Caco-2 (cell line): ENCODE measurements at regions not wholly inside any gene's neighbourhood (a gene's known extent, or its start where the extent isn't known, plus 50 kb on each side); places are given as distances from the start of the nearest gene placed in this dataset.

Source experiments
- BruUV-seq: library from RNA; stranded (reverse); fragments of 400-500 nt; replicated peaks from 2 replicates; lab custom pipeline; 2021; lab: Mats Ljungman, UMichigan
- CTCF ChIA-PET: fragments of 300-600 bp; sonication (Branson Sonifier 250); formaldehyde crosslinking; loops from one replicate; lab custom pipeline; 2022; ENCODE audit warnings: antibody characterized with exemption; lab: Charles Lee
- POLR2A ChIA-PET: fragments of 300-600 bp; sonication (Branson Sonifier 250); formaldehyde crosslinking; loops from one replicate; lab custom pipeline; 2022; ENCODE audit warnings: antibody characterized with exemption; lab: Charles Lee
- DNase-seq, 2 experiments: peaks; one replicate each; pipeline versions ENCODE4 v3.0.0 to v3.0.0-alpha.2; 2020 to 2022
- H3K27me3 ChIP-seq: replicated peaks from 2 replicates; pipeline ENCODE4 v1.6.0; 2011; ENCODE audit warnings: low read length; ENCODE audit not compliant: control insufficient read depth, insufficient read depth
- H3K36me3 ChIP-seq: 2 replicates; pipeline ENCODE4 v1.5.1; 2011; ENCODE audit warnings: low read length; ENCODE audit not compliant: control insufficient read depth, insufficient read depth
- H3K4me1 ChIP-seq: fragments of 250-450 bp; sonication (Bioruptor Pico); 2 replicates; pipeline ENCODE4 v1.5.1; 2020; ENCODE audit warnings: mild to moderate bottlenecking
- H3K4me3 ChIP-seq: 2 replicates; pipeline ENCODE4 v1.5.1; 2011; ENCODE audit warnings: low read depth, mild to moderate bottlenecking, control low read depth, low read length
- H3K9me3 ChIP-seq: fragments of 250-450 bp; sonication (Bioruptor Pico); 2 replicates; pipeline ENCODE4 v1.5.1; 2020; ENCODE audit warnings: mild to moderate bottlenecking, moderate library complexity
- H3K27ac Mint-ChIP-seq: one replicate; pipeline ENCODE4 v1.8.0; 2022; ENCODE audit warnings: mixed read lengths; ENCODE audit not compliant: unreplicated experiment
- H3K27me3 Mint-ChIP-seq: one replicate; pipeline ENCODE4 v1.8.0; 2022; ENCODE audit warnings: mixed read lengths; ENCODE audit not compliant: insufficient read depth, unreplicated experiment
- H3K36me3 Mint-ChIP-seq: one replicate; pipeline ENCODE4 v1.8.0; 2022; ENCODE audit warnings: mild to moderate bottlenecking, mixed read lengths; ENCODE audit not compliant: insufficient read depth, unreplicated experiment
- H3K4me1 Mint-ChIP-seq: one replicate; pipeline ENCODE4 v1.8.0; 2022; ENCODE audit warnings: low read depth, mixed read lengths; ENCODE audit not compliant: unreplicated experiment
- H3K4me3 Mint-ChIP-seq: one replicate; pipeline ENCODE4 v1.8.0; 2022; ENCODE audit warnings: mild to moderate bottlenecking, moderate library complexity, mixed read lengths; ENCODE audit not compliant: unreplicated experiment
- H3K9me3 Mint-ChIP-seq: one replicate; pipeline ENCODE4 v1.8.0; 2022; ENCODE audit warnings: mixed read lengths; ENCODE audit not compliant: unreplicated experiment
- CTCF ChIP-seq, 2 experiments: fragments of 200-600 bp in 1 of 2; IDR thresholded peaks; 1 replicate in 1 of 2; 2 replicates in 1 of 2; pipeline versions ENCODE4 v1.5.1 to v1.8.0; 2011 to 2022; ENCODE audit warnings: antibody characterized with exemption in 1 of 2, control low read depth in 1 of 2, inconsistent platforms in 1 of 2, low read depth in 1 of 2, low read length in 1 of 2, mild to moderate bottlenecking in 1 of 2, moderate library complexity in 1 of 2; ENCODE audit not compliant: insufficient read depth in 1 of 2, severe bottlenecking in 1 of 2, unreplicated experiment in 1 of 2
- intact Hi-C: fragments of 100-400 bp; cut with micrococcal nuclease; formaldehyde crosslinking; loops from one replicate; pipeline ENCODE4 v1.10.0; 2022; ENCODE audit not compliant: unreplicated experiment

DNA sequence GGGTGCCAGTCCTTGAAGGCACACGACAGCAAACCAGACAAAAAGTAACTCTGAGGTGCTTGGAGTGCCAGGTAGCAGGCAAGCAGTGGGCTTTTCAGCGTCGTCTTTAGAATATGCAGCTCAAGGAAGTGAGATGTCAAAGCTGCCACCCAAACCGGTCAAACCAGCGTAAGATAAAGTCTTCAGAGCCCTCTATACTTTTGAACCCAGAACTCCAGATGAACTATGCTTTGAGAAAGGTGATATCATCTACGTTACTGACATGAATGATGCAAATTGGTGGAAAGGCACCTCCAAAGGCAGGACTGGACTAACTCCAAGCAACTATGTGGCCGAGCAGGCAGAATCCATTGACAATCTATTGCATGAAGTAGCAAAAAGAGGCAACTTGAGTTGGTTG is 95.9 kb downstream of the TBX3 start:
- no peaks in the 10 kb centered on the region for H3K4me1 Mint-ChIP-seq
- no peak for DNase-seq
- no peak for TF ChIP-seq CTCF (IDR thresholded peaks at IDR 0.05; ENCODE audit: insufficient read depth in 1 of 2, low read depth in 1 of 2, low read length in 1 of 2, severe bottlenecking in 1 of 2, unreplicated experiment in 1 of 2)
- Histone ChIP-seq H3K36me3 (no peaks in the 10 kb centered on the region), H3K27me3 (no peaks in the 10 kb centered on the region), H3K9me3 (peaks cover 22% of the 10 kb centered on the region), H3K4me3 (no peak overlapping the region), H3K4me1 (no peaks in the 10 kb centered on the region)
- no peaks in the 10 kb centered on the region for H3K27me3 Mint-ChIP-seq
- no peak overlapping the region for H3K27ac Mint-ChIP-seq
- no peak overlapping the region for H3K4me3 Mint-ChIP-seq
- BruUV-seq: no TSS peak
- POLR2A ChIA-PET: no interaction called here
- intact Hi-C loops: no loop called here
- no peaks in the 10 kb centered on the region for H3K9me3 Mint-ChIP-seq
- CTCF ChIA-PET: no interaction called here
- no peaks in the 10 kb centered on the region for H3K36me3 Mint-ChIP-seq

DNA sequence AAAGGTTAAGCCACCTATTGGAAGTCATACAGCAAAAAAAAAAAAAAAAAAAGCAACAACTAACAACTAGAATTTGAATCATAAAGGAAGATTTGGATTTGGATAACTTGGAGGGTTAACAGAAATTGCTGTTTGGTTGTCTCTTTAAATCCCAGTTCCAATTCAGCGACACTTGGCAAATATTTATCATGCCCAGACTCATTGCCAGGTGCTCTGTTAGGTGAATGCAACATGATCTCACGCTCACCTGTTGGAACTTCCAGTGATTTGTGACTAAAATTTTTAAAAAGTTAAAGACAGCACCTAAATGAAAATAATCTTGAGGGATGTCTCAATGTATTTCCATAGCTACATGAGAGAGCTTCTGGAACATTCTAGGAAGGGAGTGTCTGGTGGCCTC is 103.7 kb downstream of the TBX3 start:
- DNase-seq: no peak
- Histone ChIP-seq H3K9me3 (peaks cover 5% of the 10 kb centered on the region; the same call in 1 of the 2 replicates), H3K4me3 (no peak overlapping the region), H3K27me3 (no peaks in the 10 kb centered on the region), H3K36me3 (no peaks in the 10 kb centered on the region), H3K4me1 (no peaks in the 10 kb centered on the region)
- H3K27ac Mint-ChIP-seq: no peak overlapping the region
- intact Hi-C loops: no loop called here
- ChIA-PET POLR2A (no interaction called here), CTCF (no interaction called here)
- no peaks in the 10 kb centered on the region for H3K36me3 Mint-ChIP-seq
- no TSS peak for BruUV-seq
- H3K27me3 Mint-ChIP-seq: no peaks in the 10 kb centered on the region
- H3K4me3 Mint-ChIP-seq: no peak overlapping the region
- H3K4me1 Mint-ChIP-seq: no peaks in the 10 kb centered on the region
- no peak for TF ChIP-seq CTCF (IDR thresholded peaks at IDR 0.05; ENCODE audit: insufficient read depth in 1 of 2, low read depth in 1 of 2, low read length in 1 of 2, severe bottlenecking in 1 of 2, unreplicated experiment in 1 of 2)
- no peaks in the 10 kb centered on the region for H3K9me3 Mint-ChIP-seq

DNA sequence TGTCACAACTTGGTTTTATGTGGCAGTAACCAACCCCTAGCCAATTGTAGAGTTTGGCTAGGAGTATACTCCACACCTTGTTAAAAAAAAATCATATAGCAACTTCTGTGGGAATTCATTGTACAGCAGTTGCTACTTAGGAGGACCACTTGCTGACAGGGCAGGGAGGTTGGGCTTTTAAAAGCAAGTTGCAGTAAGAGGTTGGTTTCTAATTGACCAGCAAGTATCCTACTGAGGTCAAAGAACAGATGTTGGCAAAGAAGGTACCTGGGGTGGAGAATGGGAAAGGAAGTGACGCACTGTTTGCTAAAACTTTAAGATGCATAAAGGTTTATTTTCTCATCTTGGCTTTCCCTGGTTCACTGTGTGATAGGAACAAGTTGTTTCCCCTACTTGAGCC is 104.6 kb downstream of the TBX3 start:
- H3K4me3 Mint-ChIP-seq: no peak overlapping the region

More for the DNA sequence above, 104.6 kb downstream of the TBX3 start:
- intact Hi-C loops: no loop called here
- Mint-ChIP-seq H3K36me3 (no peaks in the 10 kb centered on the region), H3K4me1 (no peaks in the 10 kb centered on the region), H3K9me3 (no peaks in the 10 kb centered on the region), H3K27me3 (no peaks in the 10 kb centered on the region), H3K27ac (no peak overlapping the region)
- Histone ChIP-seq H3K4me3 (no peak overlapping the region), H3K4me1 (no peaks in the 10 kb centered on the region), H3K9me3 (no peaks in the 10 kb centered on the region), H3K27me3 (no peaks in the 10 kb centered on the region), H3K36me3 (no peaks in the 10 kb centered on the region)
- TF ChIP-seq CTCF (IDR thresholded peaks at IDR 0.05; ENCODE audit: insufficient read depth in 1 of 2, low read depth in 1 of 2, low read length in 1 of 2, severe bottlenecking in 1 of 2, unreplicated experiment in 1 of 2): no peak
- ChIA-PET POLR2A (no interaction called here), CTCF (no interaction called here)
- BruUV-seq: no TSS peak
- no peak for DNase-seq
